H1 (cell line): ENCODE measurements at regions not wholly inside any gene's neighbourhood (a gene's known extent, or its start where the extent isn't known, plus 50 kb on each side); places are given as distances from the start of the nearest gene placed in this dataset.

Source experiments
- BRCA1 ChIP-seq: IDR thresholded peaks from 2 replicates; pipeline ENCODE4 v1.6.1; 2012; ENCODE audit warnings: low read depth, low read length, improper control_type of control experiment
- EP300 ChIP-seq, 2 experiments: IDR thresholded peaks; 1 replicate in 1 of 2; 2 replicates in 1 of 2; pipeline ENCODE4 v1.6.1; 2011 to 2012; ENCODE audit warnings: low read depth in 2 of 2, low read length in 2 of 2, mild to moderate bottlenecking in 2 of 2, borderline replicate concordance in 1 of 2, inconsistent platforms in 1 of 2, moderate library complexity in 1 of 2
- GABPA ChIP-seq: IDR thresholded peaks from 2 replicates; pipeline ENCODE4 v1.6.1; 2011; ENCODE audit warnings: mild to moderate bottlenecking, low read length, moderate library complexity, borderline replicate concordance; ENCODE audit not compliant: insufficient read depth
- NRF1 ChIP-seq: IDR thresholded peaks from 2 replicates; pipeline ENCODE4 v1.6.1; 2011; ENCODE audit warnings: mild to moderate bottlenecking, low read depth, low read length, improper control_type of control experiment
- PHF8 ChIP-seq: fragments of 200-600 bp; sonication (generic); conservative IDR thresholded peaks from 2 replicates; pipeline ENCODE4 v1.7.1; 2012; ENCODE audit warnings: low read depth, mild to moderate bottlenecking, inconsistent platforms, low read length, moderate library complexity
- SAP30 ChIP-seq: fragments of 300-600 bp; sonication (generic); IDR thresholded peaks from 2 replicates; pipeline ENCODE4 v1.7.1; 2012; ENCODE audit warnings: low read length, moderate library complexity, mild to moderate bottlenecking, inconsistent platforms; ENCODE audit not compliant: insufficient read depth, insufficient replicate concordance
- SUZ12 ChIP-seq: fragments of 200-600 bp; sonication (generic); IDR thresholded peaks from 2 replicates; pipeline ENCODE4 v1.6.1; 2012; ENCODE audit warnings: mild to moderate bottlenecking, inconsistent platforms, low read length, moderate library complexity, mixed read lengths
- USF2 ChIP-seq: IDR thresholded peaks from 2 replicates; pipeline ENCODE4 v1.6.1; 2011; ENCODE audit warnings: low read length, improper control_type of control experiment
- TF ChIP-seq, protein P1 (sequence below): fragments of 300-600 bp; sonication (generic); IDR thresholded peaks from 2 replicates; pipeline ENCODE4 v1.7.1; 2012; ENCODE audit warnings: low read length, moderate library complexity, mild to moderate bottlenecking, inconsistent platforms; ENCODE audit not compliant: insufficient replicate concordance

DNA sequence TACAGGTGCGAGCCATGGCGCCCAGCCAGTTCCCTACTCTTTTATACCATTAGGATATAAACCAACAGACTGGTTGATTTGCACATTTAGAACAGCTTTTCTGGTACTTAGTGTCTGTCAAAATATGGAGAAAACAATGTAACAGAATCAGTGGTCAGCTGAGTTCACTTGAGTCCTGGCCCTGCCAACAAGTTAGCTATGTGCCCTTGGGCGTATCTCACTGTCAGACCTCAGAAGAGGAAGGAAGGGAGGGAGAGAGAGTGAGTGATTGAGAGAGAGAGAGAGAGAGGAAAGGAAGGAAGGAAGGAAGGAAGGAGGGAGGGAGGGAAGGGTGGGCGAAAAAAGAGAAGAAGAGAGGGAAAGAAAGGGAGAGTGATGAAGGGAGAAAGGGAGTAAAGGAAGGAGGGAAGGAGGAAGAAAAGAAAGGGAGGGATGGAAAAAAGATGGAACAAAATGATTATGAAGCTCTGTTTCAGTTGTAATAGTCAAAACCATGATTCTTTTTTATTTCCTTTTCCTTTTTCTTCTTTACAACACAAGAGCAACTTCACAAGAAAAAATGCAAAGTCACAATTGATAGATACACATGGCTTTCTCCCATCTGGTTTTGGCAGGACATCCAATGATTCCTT lies 55.7 kb upstream of the PDGFRA start (continued):
- TF ChIP-seq, protein P1, sequence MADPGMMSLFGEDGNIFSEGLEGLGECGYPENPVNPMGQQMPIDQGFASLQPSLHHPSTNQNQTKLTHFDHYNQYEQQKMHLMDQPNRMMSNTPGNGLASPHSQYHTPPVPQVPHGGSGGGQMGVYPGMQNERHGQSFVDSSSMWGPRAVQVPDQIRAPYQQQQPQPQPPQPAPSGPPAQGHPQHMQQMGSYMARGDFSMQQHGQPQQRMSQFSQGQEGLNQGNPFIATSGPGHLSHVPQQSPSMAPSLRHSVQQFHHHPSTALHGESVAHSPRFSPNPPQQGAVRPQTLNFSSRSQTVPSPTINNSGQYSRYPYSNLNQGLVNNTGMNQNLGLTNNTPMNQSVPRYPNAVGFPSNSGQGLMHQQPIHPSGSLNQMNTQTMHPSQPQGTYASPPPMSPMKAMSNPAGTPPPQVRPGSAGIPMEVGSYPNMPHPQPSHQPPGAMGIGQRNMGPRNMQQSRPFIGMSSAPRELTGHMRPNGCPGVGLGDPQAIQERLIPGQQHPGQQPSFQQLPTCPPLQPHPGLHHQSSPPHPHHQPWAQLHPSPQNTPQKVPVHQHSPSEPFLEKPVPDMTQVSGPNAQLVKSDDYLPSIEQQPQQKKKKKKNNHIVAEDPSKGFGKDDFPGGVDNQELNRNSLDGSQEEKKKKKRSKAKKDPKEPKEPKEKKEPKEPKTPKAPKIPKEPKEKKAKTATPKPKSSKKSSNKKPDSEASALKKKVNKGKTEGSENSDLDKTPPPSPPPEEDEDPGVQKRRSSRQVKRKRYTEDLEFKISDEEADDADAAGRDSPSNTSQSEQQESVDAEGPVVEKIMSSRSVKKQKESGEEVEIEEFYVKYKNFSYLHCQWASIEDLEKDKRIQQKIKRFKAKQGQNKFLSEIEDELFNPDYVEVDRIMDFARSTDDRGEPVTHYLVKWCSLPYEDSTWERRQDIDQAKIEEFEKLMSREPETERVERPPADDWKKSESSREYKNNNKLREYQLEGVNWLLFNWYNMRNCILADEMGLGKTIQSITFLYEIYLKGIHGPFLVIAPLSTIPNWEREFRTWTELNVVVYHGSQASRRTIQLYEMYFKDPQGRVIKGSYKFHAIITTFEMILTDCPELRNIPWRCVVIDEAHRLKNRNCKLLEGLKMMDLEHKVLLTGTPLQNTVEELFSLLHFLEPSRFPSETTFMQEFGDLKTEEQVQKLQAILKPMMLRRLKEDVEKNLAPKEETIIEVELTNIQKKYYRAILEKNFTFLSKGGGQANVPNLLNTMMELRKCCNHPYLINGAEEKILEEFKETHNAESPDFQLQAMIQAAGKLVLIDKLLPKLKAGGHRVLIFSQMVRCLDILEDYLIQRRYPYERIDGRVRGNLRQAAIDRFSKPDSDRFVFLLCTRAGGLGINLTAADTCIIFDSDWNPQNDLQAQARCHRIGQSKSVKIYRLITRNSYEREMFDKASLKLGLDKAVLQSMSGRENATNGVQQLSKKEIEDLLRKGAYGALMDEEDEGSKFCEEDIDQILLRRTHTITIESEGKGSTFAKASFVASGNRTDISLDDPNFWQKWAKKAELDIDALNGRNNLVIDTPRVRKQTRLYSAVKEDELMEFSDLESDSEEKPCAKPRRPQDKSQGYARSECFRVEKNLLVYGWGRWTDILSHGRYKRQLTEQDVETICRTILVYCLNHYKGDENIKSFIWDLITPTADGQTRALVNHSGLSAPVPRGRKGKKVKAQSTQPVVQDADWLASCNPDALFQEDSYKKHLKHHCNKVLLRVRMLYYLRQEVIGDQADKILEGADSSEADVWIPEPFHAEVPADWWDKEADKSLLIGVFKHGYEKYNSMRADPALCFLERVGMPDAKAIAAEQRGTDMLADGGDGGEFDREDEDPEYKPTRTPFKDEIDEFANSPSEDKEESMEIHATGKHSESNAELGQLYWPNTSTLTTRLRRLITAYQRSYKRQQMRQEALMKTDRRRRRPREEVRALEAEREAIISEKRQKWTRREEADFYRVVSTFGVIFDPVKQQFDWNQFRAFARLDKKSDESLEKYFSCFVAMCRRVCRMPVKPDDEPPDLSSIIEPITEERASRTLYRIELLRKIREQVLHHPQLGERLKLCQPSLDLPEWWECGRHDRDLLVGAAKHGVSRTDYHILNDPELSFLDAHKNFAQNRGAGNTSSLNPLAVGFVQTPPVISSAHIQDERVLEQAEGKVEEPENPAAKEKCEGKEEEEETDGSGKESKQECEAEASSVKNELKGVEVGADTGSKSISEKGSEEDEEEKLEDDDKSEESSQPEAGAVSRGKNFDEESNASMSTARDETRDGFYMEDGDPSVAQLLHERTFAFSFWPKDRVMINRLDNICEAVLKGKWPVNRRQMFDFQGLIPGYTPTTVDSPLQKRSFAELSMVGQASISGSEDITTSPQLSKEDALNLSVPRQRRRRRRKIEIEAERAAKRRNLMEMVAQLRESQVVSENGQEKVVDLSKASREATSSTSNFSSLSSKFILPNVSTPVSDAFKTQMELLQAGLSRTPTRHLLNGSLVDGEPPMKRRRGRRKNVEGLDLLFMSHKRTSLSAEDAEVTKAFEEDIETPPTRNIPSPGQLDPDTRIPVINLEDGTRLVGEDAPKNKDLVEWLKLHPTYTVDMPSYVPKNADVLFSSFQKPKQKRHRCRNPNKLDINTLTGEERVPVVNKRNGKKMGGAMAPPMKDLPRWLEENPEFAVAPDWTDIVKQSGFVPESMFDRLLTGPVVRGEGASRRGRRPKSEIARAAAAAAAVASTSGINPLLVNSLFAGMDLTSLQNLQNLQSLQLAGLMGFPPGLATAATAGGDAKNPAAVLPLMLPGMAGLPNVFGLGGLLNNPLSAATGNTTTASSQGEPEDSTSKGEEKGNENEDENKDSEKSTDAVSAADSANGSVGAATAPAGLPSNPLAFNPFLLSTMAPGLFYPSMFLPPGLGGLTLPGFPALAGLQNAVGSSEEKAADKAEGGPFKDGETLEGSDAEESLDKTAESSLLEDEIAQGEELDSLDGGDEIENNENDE = no peak
- TF ChIP-seq GABPA = no peak
- TF ChIP-seq NRF1 = no peak
- no peak for TF ChIP-seq SUZ12
- no peak for TF ChIP-seq PHF8
- no peak for TF ChIP-seq EP300 (IDR thresholded peaks at IDR 0.05; ENCODE audit: borderline replicate concordance in 1 of 2, low read depth in 2 of 2, low read length in 2 of 2)
- no peak for TF ChIP-seq USF2
- no peak for TF ChIP-seq SAP30
- no peak for TF ChIP-seq BRCA1
